ENCODE measurements at regions not wholly inside any gene's neighbourhood (a gene's known extent, or its start where the extent isn't known, plus 50 kb on each side); places are given as distances from the start of the nearest gene placed in this dataset.

DNA sequence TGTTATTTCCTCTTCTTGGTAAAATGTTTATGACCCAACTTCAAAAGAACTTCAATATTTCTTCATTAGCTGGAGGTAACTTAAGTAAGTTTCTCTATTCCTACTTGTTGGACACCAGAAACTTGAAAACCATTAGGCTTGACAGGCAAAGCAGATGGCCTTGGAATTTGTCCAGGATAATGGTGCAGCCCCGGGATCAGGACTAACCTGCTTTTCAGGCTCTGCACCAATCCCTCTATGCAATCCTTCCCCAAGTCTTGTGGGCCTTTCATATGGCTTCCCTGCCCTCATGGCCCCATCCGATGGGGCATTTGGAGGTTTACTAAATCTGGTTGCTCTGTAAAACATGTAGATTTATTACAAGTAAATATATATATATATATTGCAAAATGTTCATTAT lies 68.5 kb downstream of the SPINK2 start:
- H3K36me3 ChIP-seq (ENCODE audit: control insufficient read depth, insufficient read depth, low read length): no peaks in the 10 kb centered on the region
- TF ChIP-seq CTCF (conservative IDR thresholded peaks at IDR 0.05): no peak
- H3K4me1 Mint-ChIP-seq: peaks cover 15% of the 10 kb centered on the region
- H3K27ac Mint-ChIP-seq: no peak overlapping the region
- no peak for DNase-seq
- no peak overlapping the region for H3K4me3 Mint-ChIP-seq
- no peak overlapping the region for H3K9ac ChIP-seq (ENCODE audit: extremely low read depth, low read length, poor library complexity, severe bottlenecking)
- no peak overlapping the region for H3K27ac ChIP-seq (ENCODE audit: low read depth, low read length)
- no peaks in the 10 kb centered on the region for H3K4me1 ChIP-seq (ENCODE audit: control insufficient read depth, insufficient read depth, low read length)
- H3K36me3 Mint-ChIP-seq (ENCODE audit: low read depth): no peaks in the 10 kb centered on the region
- 89% methylated on average over 2 of the region's 2 CpGs; no CpG with 5 or more reads in 1 of the 2 experiments for WGBS, 2 experiments (ENCODE audit: insufficient coverage in 1 of 2, insufficient read length in 1 of 2)
- H3K27me3 ChIP-seq (ENCODE audit: control insufficient read depth, insufficient read depth, low read length, poor library complexity, severe bottlenecking): no peaks in the 10 kb centered on the region
- H3K27me3 Mint-ChIP-seq (ENCODE audit: insufficient read depth): no peaks in the 10 kb centered on the region
- no peak overlapping the region for H3K4me3 ChIP-seq (ENCODE audit: low read length)
- no peaks in the 10 kb centered on the region for H3K9me3 ChIP-seq (ENCODE audit: control insufficient read depth, low read length)
- H3K9me3 Mint-ChIP-seq: no peaks in the 10 kb centered on the region

DNA sequence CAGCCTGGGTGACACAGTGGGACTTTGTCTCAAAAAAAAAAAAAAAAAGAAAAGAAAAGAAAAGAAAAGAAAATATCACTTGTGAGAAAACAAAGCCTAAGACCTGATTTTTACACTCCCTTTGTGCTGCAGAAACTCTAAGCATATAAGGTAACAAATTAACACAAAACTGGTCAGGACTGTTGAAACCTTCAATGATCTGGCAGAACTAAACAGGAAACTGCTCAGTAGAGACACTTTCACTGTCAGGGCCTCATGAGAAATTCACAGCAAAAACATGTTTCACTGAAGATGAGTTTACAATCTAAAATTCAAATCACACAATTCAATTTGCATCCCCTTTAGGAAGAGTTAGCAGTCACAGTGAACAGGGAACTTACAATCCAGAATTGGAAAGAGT lies 69.1 kb upstream of the HOPX start:
- DNase-seq: no peak
- TF ChIP-seq CTCF (conservative IDR thresholded peaks at IDR 0.05): no peak
- Mint-ChIP-seq H3K4me3 (no peak overlapping the region), H3K9me3 (no peaks in the 10 kb centered on the region), H3K27me3 (ENCODE audit: insufficient read depth) (no peaks in the 10 kb centered on the region), H3K27ac (no peak overlapping the region), H3K36me3 (ENCODE audit: low read depth) (no peaks in the 10 kb centered on the region), H3K4me1 (no peaks in the 10 kb centered on the region)
- Histone ChIP-seq H3K4me1 (ENCODE audit: control insufficient read depth, insufficient read depth, low read length) (no peaks in the 10 kb centered on the region), H3K4me3 (ENCODE audit: low read length) (no peak overlapping the region), H3K27me3 (ENCODE audit: control insufficient read depth, insufficient read depth, low read length, poor library complexity, severe bottlenecking) (no peaks in the 10 kb centered on the region), H3K9me3 (ENCODE audit: control insufficient read depth, low read length) (no peaks in the 10 kb centered on the region), H3K9ac (ENCODE audit: extremely low read depth, low read length, poor library complexity, severe bottlenecking) (no peak overlapping the region), H3K27ac (ENCODE audit: low read depth, low read length) (no peak overlapping the region), H3K36me3 (ENCODE audit: control insufficient read depth, insufficient read depth, low read length) (no peaks in the 10 kb centered on the region)

- Histone ChIP-seq H3K9me3 (ENCODE audit: control insufficient read depth, low read length) (no peaks in the 10 kb centered on the region), H3K27me3 (ENCODE audit: control insufficient read depth, insufficient read depth, low read length, poor library complexity, severe bottlenecking) (no peaks in the 10 kb centered on the region), H3K4me3 (ENCODE audit: low read length) (no peak overlapping the region), H3K27ac (ENCODE audit: low read depth, low read length) (no peak overlapping the region), H3K4me1 (ENCODE audit: control insufficient read depth, insufficient read depth, low read length) (no peaks in the 10 kb centered on the region), H3K36me3 (ENCODE audit: control insufficient read depth, insufficient read depth, low read length) (no peaks in the 10 kb centered on the region), H3K9ac (ENCODE audit: extremely low read depth, low read length, poor library complexity, severe bottlenecking) (no peak overlapping the region)
- 85 to 100% methylated on average over 1 to 2 of the region's 2 CpGs for WGBS, 2 experiments (ENCODE audit: insufficient coverage in 1 of 2, insufficient read length in 1 of 2)
- no peak for TF ChIP-seq CTCF (conservative IDR thresholded peaks at IDR 0.05)
- Mint-ChIP-seq H3K9me3 (no peaks in the 10 kb centered on the region), H3K4me3 (no peak overlapping the region), H3K27ac (no peak overlapping the region), H3K4me1 (no peaks in the 10 kb centered on the region), H3K27me3 (ENCODE audit: insufficient read depth) (no peaks in the 10 kb centered on the region), H3K36me3 (ENCODE audit: low read depth) (no peaks in the 10 kb centered on the region)
- DNase-seq: no peak
Measured at GRCh38 chr4:56748271-56748670, 67.2 kb upstream of the HOPX start.
